Lung (tissue), 11 donors: ENCODE measurements at regions not wholly inside any gene's neighbourhood (a gene's known extent, or its start where the extent isn't known, plus 50 kb on each side); places are given as distances from the start of the nearest gene placed in this dataset.

Experiments used
- ATAC-seq: fragments of 200-7000 bp; cut with Tn5 transposase; one replicate; pipeline ENCODE4 v1.9.1; 2020; ENCODE audit warnings: moderate number of reproducible peaks; ENCODE audit not compliant: insufficient read depth, low FRiP score
- DNase-seq, 3 donors: peaks; one replicate each; pipeline ENCODE4 v3.0.0-alpha.2; 2013 to 2017
- H3K27ac ChIP-seq, 2 donors: one replicate each; pipeline ENCODE4 v1.5.1; 2013; ENCODE audit warnings: mild to moderate bottlenecking in 2 of 2, moderate library complexity in 2 of 2, control low read depth in 1 of 2, inconsistent platforms in 1 of 2, low read depth in 1 of 2, low read length in 1 of 2
- H3K27me3 ChIP-seq, 3 donors: one replicate each; pipeline ENCODE4 v1.5.1; 2013; ENCODE audit warnings: low read length in 2 of 3; ENCODE audit not compliant: control insufficient read depth in 3 of 3, insufficient read depth in 3 of 3
- H3K36me3 ChIP-seq, 4 donors: one replicate each; pipeline ENCODE4 v1.5.1; 2013; ENCODE audit warnings: low read length in 4 of 4, mild to moderate bottlenecking in 1 of 4, moderate library complexity in 1 of 4; ENCODE audit not compliant: control insufficient read depth in 4 of 4, insufficient read depth in 4 of 4
- H3K4me1 ChIP-seq, 5 donors: one replicate each; pipeline ENCODE4 v1.5.1; 2013; ENCODE audit warnings: low read length in 5 of 5, mild to moderate bottlenecking in 2 of 5, moderate library complexity in 1 of 5; ENCODE audit not compliant: control insufficient read depth in 5 of 5, insufficient read depth in 5 of 5
- H3K4me3 ChIP-seq: one replicate; pipeline ENCODE4 v1.5.1; 2013; ENCODE audit warnings: mild to moderate bottlenecking, control low read depth, moderate library complexity
- H3K9ac ChIP-seq, 2 donors: one replicate each; pipeline ENCODE4 v1.5.1; 2013; ENCODE audit warnings: low read length in 2 of 2, control low read depth in 1 of 2; ENCODE audit not compliant: insufficient read depth in 1 of 2
- H3K9me3 ChIP-seq, 4 donors: one replicate each; pipeline ENCODE4 v1.5.1; 2013; ENCODE audit warnings: low read length in 3 of 4, mild to moderate bottlenecking in 1 of 4, moderate library complexity in 1 of 4; ENCODE audit not compliant: control insufficient read depth in 4 of 4, insufficient read depth in 3 of 4
- CTCF ChIP-seq: IDR thresholded peaks from 2 replicates; pipeline ENCODE4 v1.5.1; 2012; ENCODE audit warnings: mild to moderate bottlenecking; ENCODE audit errors: control extremely low read depth, extremely low read depth
- WGBS, 2 donors: extraction: QIAGEN DNeasy Blood & Tissue Kit; methylation state at CpG; one replicate each; pipeline ENCODE4 v1.1.7; 2013; 5-methylcytosine and 5-hydroxymethylcytosine counted together
- donor health status: control.
- donor health status: control.
- donor health status: Bipolar disorder and iron deficiency.
- donor health status: healthy.
- donor health status: DM: yes; HTN: yes; CAD: no.

GRCh38 chr6:87971605-87972262 lies 75.9 kb upstream of the SPACA1 start:
- 69 to 72% methylated on average over 5 of the region's 5 CpGs for WGBS, 2 donors
- no peak for TF ChIP-seq CTCF

GRCh38 chr6:87968435-87969278 lies 79.0 kb upstream of the SPACA1 start:
- H3K9ac ChIP-seq = peak overlapping the region; percentile 15 to 51
- ATAC-seq (peak; percentile 66), DNase-seq (peak; percentile 29 to 44 (median 31))
- H3K27ac ChIP-seq = no peak overlapping the region
- peaks cover 0 to 8% (median 7%) of the 10 kb centered on the region in 3 donors for H3K27me3 ChIP-seq
- no peaks in the 10 kb centered on the region for H3K9me3 ChIP-seq
- no peak overlapping the region for H3K4me3 ChIP-seq
- 9 to 12% methylated on average over 26 of the region's 26 CpGs for WGBS, 2 donors
- H3K4me1 ChIP-seq = no peaks in the 10 kb centered on the region
- TF ChIP-seq CTCF = no peak
- no peaks in the 10 kb centered on the region for H3K36me3 ChIP-seq

More at GRCh38 chr6:87971605-87972262, 75.9 kb upstream of the SPACA1 start:
- DNase-seq (no peak), ATAC-seq (no peak)
- H3K36me3 ChIP-seq = no peaks in the 10 kb centered on the region
- no peaks in the 10 kb centered on the region for H3K4me1 ChIP-seq
- H3K27me3 ChIP-seq = peaks cover 0 to 7% (median 4%) of the 10 kb centered on the region in 3 donors
- H3K27ac ChIP-seq = no peak overlapping the region
- no peaks in the 10 kb centered on the region for H3K9me3 ChIP-seq
- H3K4me3 ChIP-seq = no peak overlapping the region
- no peak overlapping the region for H3K9ac ChIP-seq

GRCh38 chr6:87965806-87966205 lies 81.8 kb upstream of the SPACA1 start:
- DNase-seq (no peak), ATAC-seq (no peak)
- H3K9me3 ChIP-seq = no peaks in the 10 kb centered on the region
- WGBS, 2 donors = 39 to 65% methylated on average over 2 of the region's 2 CpGs
- H3K27ac ChIP-seq = no peak overlapping the region
- TF ChIP-seq CTCF = no peak
- H3K36me3 ChIP-seq = no peaks in the 10 kb centered on the region
- H3K27me3 ChIP-seq = peaks cover 0 to 8% (median 7%) of the 10 kb centered on the region in 3 donors
- no peaks in the 10 kb centered on the region for H3K4me1 ChIP-seq
- H3K9ac ChIP-seq = no peak overlapping the region
- H3K4me3 ChIP-seq = no peak overlapping the region
